ENCODE measurements at regions not wholly inside any gene's neighbourhood (a gene's known extent, or its start where the extent isn't known, plus 50 kb on each side); places are given as distances from the start of the nearest gene placed in this dataset.

GRCh38 chr2:181128199-181128598 is 147.8 kb downstream of the UBE2E3 start:
- H3K9me3 ChIP-seq: no peaks in the 10 kb centered on the region
- DNase-seq: no peak
- intact Hi-C loops (cut with DNase I): no loop called here
- H3K27me3 ChIP-seq: no peaks in the 10 kb centered on the region
- no peak overlapping the region for H3K27ac ChIP-seq
- no peaks in the 10 kb centered on the region for H3K36me3 ChIP-seq
- H3K4me1 ChIP-seq: no peaks in the 10 kb centered on the region
- no peak for TF ChIP-seq POLR2A (IDR thresholded peaks at IDR 0.05)
- TF ChIP-seq, protein P1, sequence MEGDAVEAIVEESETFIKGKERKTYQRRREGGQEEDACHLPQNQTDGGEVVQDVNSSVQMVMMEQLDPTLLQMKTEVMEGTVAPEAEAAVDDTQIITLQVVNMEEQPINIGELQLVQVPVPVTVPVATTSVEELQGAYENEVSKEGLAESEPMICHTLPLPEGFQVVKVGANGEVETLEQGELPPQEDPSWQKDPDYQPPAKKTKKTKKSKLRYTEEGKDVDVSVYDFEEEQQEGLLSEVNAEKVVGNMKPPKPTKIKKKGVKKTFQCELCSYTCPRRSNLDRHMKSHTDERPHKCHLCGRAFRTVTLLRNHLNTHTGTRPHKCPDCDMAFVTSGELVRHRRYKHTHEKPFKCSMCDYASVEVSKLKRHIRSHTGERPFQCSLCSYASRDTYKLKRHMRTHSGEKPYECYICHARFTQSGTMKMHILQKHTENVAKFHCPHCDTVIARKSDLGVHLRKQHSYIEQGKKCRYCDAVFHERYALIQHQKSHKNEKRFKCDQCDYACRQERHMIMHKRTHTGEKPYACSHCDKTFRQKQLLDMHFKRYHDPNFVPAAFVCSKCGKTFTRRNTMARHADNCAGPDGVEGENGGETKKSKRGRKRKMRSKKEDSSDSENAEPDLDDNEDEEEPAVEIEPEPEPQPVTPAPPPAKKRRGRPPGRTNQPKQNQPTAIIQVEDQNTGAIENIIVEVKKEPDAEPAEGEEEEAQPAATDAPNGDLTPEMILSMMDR (IDR thresholded peaks at IDR 0.05): no peak
- ATAC-seq: no peak
- H3K4me3 ChIP-seq: no peak overlapping the region

DNA sequence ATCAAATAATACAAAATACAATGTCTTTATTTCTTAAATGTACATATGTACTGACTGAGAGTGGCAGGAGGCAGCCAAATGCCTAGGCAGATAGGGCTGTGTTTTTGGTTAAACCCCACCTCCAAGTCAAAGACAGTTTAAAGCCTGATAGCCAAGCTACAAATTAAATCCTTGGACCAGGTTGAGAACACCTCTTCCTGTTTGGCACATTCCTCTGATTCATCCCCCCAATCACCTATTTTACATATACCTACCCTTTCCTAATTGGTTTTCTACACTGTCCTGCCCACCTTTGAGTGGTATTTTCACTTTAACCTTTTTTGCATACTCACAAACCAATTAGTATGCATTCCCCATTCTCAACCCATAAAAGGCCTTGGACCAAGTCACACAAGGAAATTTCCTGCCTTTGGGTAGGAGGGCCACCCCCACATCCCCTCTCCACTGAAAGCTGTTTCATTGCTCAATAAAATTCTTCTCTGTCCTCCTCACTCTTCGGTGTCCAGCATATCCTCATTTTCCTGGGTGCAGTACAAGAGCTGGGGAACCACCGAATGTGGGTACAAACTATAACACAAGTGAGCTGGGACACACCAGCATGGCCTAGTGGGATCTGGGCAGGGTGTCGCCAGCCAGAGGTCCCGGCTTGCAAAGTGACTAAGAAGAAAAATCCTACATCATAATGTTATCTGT is 149.1 kb downstream of the UBE2E3 start:
- ATAC-seq (no peak), DNase-seq (no peak)
- H3K36me3 ChIP-seq: no peaks in the 10 kb centered on the region
- H3K27me3 ChIP-seq: no peaks in the 10 kb centered on the region
- TF ChIP-seq, protein P1 (IDR thresholded peaks at IDR 0.05): no peak
- no peak for TF ChIP-seq POLR2A (IDR thresholded peaks at IDR 0.05)
- no peaks in the 10 kb centered on the region for H3K9me3 ChIP-seq
- no peaks in the 10 kb centered on the region for H3K4me1 ChIP-seq
- 73% methylated on average over 4 of the region's 4 CpGs for WGBS (ENCODE audit: insufficient coverage, low coverage, low lambda C conversion rate, missing lambda C conversion rate)
- H3K27ac ChIP-seq: no peak overlapping the region
- intact Hi-C loops (cut with DNase I): no loop called here
- no peak overlapping the region for H3K4me3 ChIP-seq

- Histone ChIP-seq H3K9me3 (no peaks in the 10 kb centered on the region), H3K36me3 (no peaks in the 10 kb centered on the region), H3K4me3 (no peak overlapping the region), H3K27me3 (no peaks in the 10 kb centered on the region), H3K27ac (no peak overlapping the region), H3K4me1 (no peaks in the 10 kb centered on the region)
- no peak for ATAC-seq
- 57% methylated on average over 3 of the region's 3 CpGs for WGBS (ENCODE audit: insufficient coverage, low coverage, low lambda C conversion rate, missing lambda C conversion rate)
- TF ChIP-seq, protein P1 (IDR thresholded peaks at IDR 0.05): no peak
- no peak for TF ChIP-seq POLR2A (IDR thresholded peaks at IDR 0.05)
- intact Hi-C loops (cut with DNase I): no loop called here
- no peak for DNase-seq
Observed at GRCh38 chr2:181130686-181131085, 150.3 kb downstream of the UBE2E3 start.

- H3K27ac ChIP-seq: no peak overlapping the region
- no peaks in the 10 kb centered on the region for H3K27me3 ChIP-seq
- no peak for DNase-seq
- no peak overlapping the region for H3K4me3 ChIP-seq
- no peaks in the 10 kb centered on the region for H3K9me3 ChIP-seq
- WGBS (ENCODE audit: insufficient coverage, low coverage, low lambda C conversion rate, missing lambda C conversion rate): 46% methylated on average over 2 of the region's 2 CpGs
- no peaks in the 10 kb centered on the region for H3K4me1 ChIP-seq
- no peak for TF ChIP-seq POLR2A (IDR thresholded peaks at IDR 0.05)
- TF ChIP-seq, protein P1 (IDR thresholded peaks at IDR 0.05): no peak
- no peaks in the 10 kb centered on the region for H3K36me3 ChIP-seq
- intact Hi-C loops (cut with DNase I): no loop called here
- ATAC-seq: no peak
Observed at GRCh38 chr2:181131584-181131983, 151.2 kb downstream of the UBE2E3 start.

DNA sequence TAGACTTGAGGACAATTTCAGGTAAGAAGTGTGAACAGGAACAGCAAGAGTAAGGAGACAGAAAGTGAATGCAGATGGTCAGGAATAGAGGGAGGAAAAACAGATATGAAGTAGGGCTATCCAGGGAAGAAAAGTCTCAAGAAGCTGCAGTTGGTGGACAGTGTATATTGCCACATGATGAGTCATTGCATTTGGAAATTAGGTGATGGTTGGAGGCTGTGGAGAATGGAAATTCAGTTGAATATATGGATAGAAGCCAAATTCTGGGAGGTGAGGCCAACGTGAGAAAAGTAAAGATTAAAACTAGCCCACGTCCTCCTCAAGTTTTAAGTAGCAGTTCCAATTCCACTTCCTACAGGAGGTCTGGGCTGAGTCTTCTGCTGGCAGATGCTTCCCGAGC is 158.4 kb downstream of the UBE2E3 start:
- no peaks in the 10 kb centered on the region for H3K36me3 ChIP-seq
- ATAC-seq: no peak
- TF ChIP-seq, protein P1 (IDR thresholded peaks at IDR 0.05): no peak
- TF ChIP-seq POLR2A (IDR thresholded peaks at IDR 0.05): no peak
- no peak for DNase-seq
- no peaks in the 10 kb centered on the region for H3K4me1 ChIP-seq
- H3K27ac ChIP-seq: no peak overlapping the region
- WGBS (ENCODE audit: insufficient coverage, low coverage, low lambda C conversion rate, missing lambda C conversion rate): 27% methylated on average over 3 of the region's 3 CpGs
- no peaks in the 10 kb centered on the region for H3K9me3 ChIP-seq
- no peaks in the 10 kb centered on the region for H3K27me3 ChIP-seq
- intact Hi-C loops (cut with DNase I): no loop called here
- no peak overlapping the region for H3K4me3 ChIP-seq
